GM12878 (cell line): ENCODE measurements at regions not wholly inside any gene's neighbourhood (a gene's known extent, or its start where the extent isn't known, plus 50 kb on each side); places are given as distances from the start of the nearest gene placed in this dataset.

Experiments used
- ATAC-seq: fragments of 200-7000 bp; cut with Tn5 transposase; 3 replicates; pipeline ENCODE4 v1.9.1; 2020; ENCODE audit warnings: mild to moderate bottlenecking, moderate library complexity
- BruUV-seq: library from RNA; stranded (reverse); fragments of 400-500 nt; replicated peaks from 2 replicates; lab custom pipeline; 2021; lab: Mats Ljungman, UMichigan
- CTCF ChIA-PET: fragments of 300-600 bp; sonication (Branson Sonifier 250); formaldehyde crosslinking; extraction: SDS; loops from one replicate; lab custom pipeline; 2021; ENCODE audit warnings: inconsistent platforms; lab: Yijun Ruan, JAX
- POLR2A ChIA-PET: fragments of 350-600 bp; formaldehyde crosslinking; extraction: SDS; loops from one replicate; lab custom pipeline; 2021; ENCODE audit warnings: inconsistent platforms; lab: Charles Lee
- RAD21 ChIA-PET: fragments of 300-600 bp; sonication (Branson Sonifier 250); formaldehyde crosslinking; loops from one replicate; lab custom pipeline; 2023; ENCODE audit warnings: antibody characterized with exemption; ENCODE audit not compliant: unreplicated experiment; lab: Charles Lee
- SMC1A ChIA-PET: fragments of 300-600 bp; sonication (Branson Sonifier 250); formaldehyde crosslinking; loops from one replicate; lab custom pipeline; 2023; ENCODE audit not compliant: unreplicated experiment, uncharacterized antibody; lab: Charles Lee
- DNase-seq: peaks from one replicate; pipeline ENCODE4 v3.0.0-alpha.2; 2011; ENCODE audit warnings: low read depth, low spot score
- FAIRE-seq: peaks from 3 replicates; lab custom pipeline; 2011; peaks lifted over from hg19 to GRCh38; lab: Jason Lieb, UNC
- H2AFZ ChIP-seq: 2 replicates; pipeline ENCODE4 v1.6.0; 2011; ENCODE audit warnings: low read depth, low read length, control low read depth; ENCODE audit not compliant: control insufficient read depth
- H3K27ac ChIP-seq: 2 replicates; pipeline ENCODE4 v1.5.1; 2011; ENCODE audit warnings: control low read depth; ENCODE audit not compliant: control insufficient read depth, insufficient read depth
- H3K27me3 ChIP-seq, 2 experiments: replicated peaks in 1 of 2; 2 replicates each; pipeline versions ENCODE4 v1.6.0 to v1.6.1; 2011; ENCODE audit warnings: low read length in 1 of 2; ENCODE audit not compliant: control insufficient read depth in 2 of 2, insufficient read depth in 2 of 2
- H3K36me3 ChIP-seq, 2 experiments: 2 replicates each; pipeline ENCODE4 v1.5.1; 2011; ENCODE audit warnings: low read length in 1 of 2; ENCODE audit not compliant: control insufficient read depth in 2 of 2, insufficient read depth in 2 of 2
- H3K4me1 ChIP-seq: 2 replicates; pipeline ENCODE4 v1.6.1; 2011; ENCODE audit warnings: mild to moderate bottlenecking, low read length, moderate library complexity, mixed read lengths; ENCODE audit not compliant: control insufficient read depth, insufficient read depth
- H3K4me2 ChIP-seq: 2 replicates; pipeline ENCODE4 v1.6.0; 2011; ENCODE audit warnings: control low read depth; ENCODE audit not compliant: control insufficient read depth, insufficient read depth
- H3K4me3 ChIP-seq: fragments of 200-600 bp; sonication (generic); 2 replicates; pipeline ENCODE4 v1.5.1; 2016
- H3K79me2 ChIP-seq: 2 replicates; pipeline ENCODE4 v1.6.0; 2011; ENCODE audit warnings: low read length; ENCODE audit not compliant: control insufficient read depth, insufficient read depth
- H3K9ac ChIP-seq: 2 replicates; pipeline ENCODE4 v1.8.0; 2011; ENCODE audit warnings: low read length, control low read depth, mixed read lengths; ENCODE audit not compliant: control insufficient read depth, insufficient read depth
- H3K9me3 ChIP-seq: replicated peaks from 3 replicates; pipeline ENCODE4 v1.5.1; 2011; ENCODE audit warnings: mild to moderate bottlenecking, low read length; ENCODE audit not compliant: control insufficient read depth, insufficient read depth
- H4K20me1 ChIP-seq: 2 replicates; pipeline ENCODE4 v1.6.0; 2011; ENCODE audit not compliant: control insufficient read depth, insufficient read depth
- ASH2L ChIP-seq: fragments of 300-600, 200-600 bp; sonication (generic); IDR thresholded peaks from 2 replicates; pipeline ENCODE4 v1.6.1; 2017; ENCODE audit warnings: low read depth, mild to moderate bottlenecking, borderline replicate concordance
- CBX5 ChIP-seq: sonication (generic); IDR thresholded peaks from 2 replicates; pipeline ENCODE4 v1.6.1; 2016; ENCODE audit warnings: low read depth, moderate library complexity, mild to moderate bottlenecking, inconsistent platforms
- DPF2 ChIP-seq: fragments of 450-650 bp; IDR thresholded peaks from 2 replicates; pipeline ENCODE4 v1.6.1; 2017; ENCODE audit warnings: mild to moderate bottlenecking
- EGR1 ChIP-seq, 2 experiments: IDR thresholded peaks; 1 replicate in 1 of 2; 2 replicates in 1 of 2; pipeline ENCODE4 v1.6.1; 2011 to 2012; ENCODE audit warnings: low read depth in 2 of 2, low read length in 2 of 2, borderline replicate concordance in 1 of 2, mild to moderate bottlenecking in 1 of 2, moderate library complexity in 1 of 2
- FOS ChIP-seq: IDR thresholded peaks from 3 replicates; pipeline ENCODE4 v1.6.1; 2011; ENCODE audit warnings: borderline replicate concordance; ENCODE audit not compliant: insufficient read length; ENCODE audit errors: extremely low read depth
- HCFC1 ChIP-seq: fragments of 150-350 bp; IDR thresholded peaks from 2 replicates; pipeline ENCODE4 v1.6.1; 2014; ENCODE audit warnings: low read length
- HDGF ChIP-seq: fragments of 450-650 bp; IDR thresholded peaks from 2 replicates; pipeline ENCODE4 v1.6.1; 2016; ENCODE audit warnings: antibody characterized with exemption
- IRF4 ChIP-seq: IDR thresholded peaks from 2 replicates; pipeline ENCODE4 v1.6.1; 2011; ENCODE audit warnings: low read depth, low read length
- MEF2A ChIP-seq: IDR thresholded peaks from 2 replicates; pipeline ENCODE4 v1.6.1; 2011; ENCODE audit warnings: low read depth, mild to moderate bottlenecking, low read length, moderate library complexity; ENCODE audit not compliant: insufficient read depth
- MTA2 ChIP-seq: fragments of 450-650 bp; IDR thresholded peaks from 2 replicates; pipeline ENCODE4 v1.6.1; 2016; ENCODE audit warnings: low read depth, mild to moderate bottlenecking, moderate library complexity
- NFXL1 ChIP-seq: fragments of 450-650 bp; IDR thresholded peaks from 2 replicates; pipeline ENCODE4 v1.6.1; 2017; ENCODE audit warnings: antibody characterized with exemption, mild to moderate bottlenecking, borderline replicate concordance
- PAX8 ChIP-seq: fragments of 450-650 bp; IDR thresholded peaks from 2 replicates; pipeline ENCODE4 v1.6.1; 2017; ENCODE audit warnings: mild to moderate bottlenecking, moderate library complexity
- SREBF1 ChIP-seq: IDR thresholded peaks from 2 replicates; pipeline ENCODE4 v1.6.1; 2012; ENCODE audit warnings: mild to moderate bottlenecking, low read length
- STAT1 ChIP-seq: fragments of 450-650 bp; conservative IDR thresholded peaks from 2 replicates; pipeline ENCODE4 v1.6.1; 2014; ENCODE audit warnings: antibody characterized with exemption, mild to moderate bottlenecking
- USF2 ChIP-seq: IDR thresholded peaks from 2 replicates; pipeline ENCODE4 v1.6.1; 2011; ENCODE audit warnings: low read depth, low read length, improper control_type of control experiment, borderline replicate concordance
- ZNF384 ChIP-seq: IDR thresholded peaks from 2 replicates; pipeline ENCODE4 v1.6.1; 2012; ENCODE audit warnings: low read depth, mild to moderate bottlenecking, low read length, improper control_type of control experiment, borderline replicate concordance
- WGBS: methylation state at CpG from one replicate; pipeline ENCODE4 v1.1.6; 2016; ENCODE audit warnings: low lambda C conversion rate; ENCODE audit not compliant: insufficient replicate concordance, insufficient coverage; ENCODE audit errors: missing lambda C conversion rate; 5-methylcytosine and 5-hydroxymethylcytosine counted together
- in situ Hi-C: fragments of 300-500 bp; cut with MboI; formaldehyde crosslinking; loops from 9 replicates; pipeline ENCODE4 v1.14.3; 2018; ENCODE audit warnings: mixed read lengths
- intact Hi-C: fragments of 100-400 bp; cut with micrococcal nuclease; formaldehyde crosslinking; loops from one replicate; pipeline ENCODE4 v1.14.2; 2022; ENCODE audit not compliant: unreplicated experiment
- TF ChIP-seq, protein P1 (sequence below): IDR thresholded peaks from 2 replicates; pipeline ENCODE4 v1.6.1; 2012; ENCODE audit warnings: low read length, inconsistent platforms

DNA sequence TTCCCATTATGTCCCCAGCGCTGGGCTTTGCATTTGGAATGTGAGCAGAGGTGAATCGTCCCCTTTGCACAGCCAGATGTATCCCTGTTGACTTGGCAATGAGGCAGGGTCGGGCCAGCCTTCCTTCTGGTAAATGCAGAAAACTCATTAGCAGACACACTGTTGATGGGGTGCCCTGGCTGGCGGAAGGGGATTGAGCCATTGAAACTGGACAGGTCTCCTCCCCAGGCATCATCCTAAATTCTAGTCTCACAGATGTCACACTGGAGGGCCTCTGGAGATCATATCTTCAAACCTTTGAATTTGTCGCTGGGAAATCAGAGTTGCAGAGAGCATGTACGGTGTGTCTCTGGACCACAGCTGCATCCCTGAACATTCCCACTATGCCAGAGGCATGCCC lies 219.5 kb upstream of the TSHZ3 start:
- no peaks in the 10 kb centered on the region; the same call in 2 of the 3 replicates for H3K9me3 ChIP-seq
- no peak for ATAC-seq
- no peaks in the 10 kb centered on the region for H3K36me3 ChIP-seq
- no peaks in the 10 kb centered on the region for H3K27me3 ChIP-seq
- TF ChIP-seq HDGF: no peak
- no peak for TF ChIP-seq DPF2
- no peak for TF ChIP-seq PAX8
- TF ChIP-seq, all 136 proteins: peak for 0
- H3K4me3 ChIP-seq: no peak overlapping the region
- H4K20me1 ChIP-seq: no peaks in the 10 kb centered on the region
- WGBS: 43% methylated on average over 6 of the region's 6 CpGs
- FAIRE-seq: no peak
- no peak overlapping the region for H2AFZ ChIP-seq
- no peaks in the 10 kb centered on the region for H3K79me2 ChIP-seq
- ChIA-PET POLR2A (no interaction called here), SMC1A (no interaction called here), RAD21 (no interaction called here), CTCF (no interaction called here)
- no peak overlapping the region for H3K27ac ChIP-seq
- no peaks in the 10 kb centered on the region for H3K4me1 ChIP-seq
- no peak overlapping the region for H3K4me2 ChIP-seq
- in situ Hi-C loops: no loop called here
- DNase-seq: no peak
- BruUV-seq: no TSS peak
- intact Hi-C loops: no loop called here
- H3K9ac ChIP-seq: no peak overlapping the region

- Histone ChIP-seq H3K27ac (no peak overlapping the region), H3K4me1 (no peaks in the 10 kb centered on the region), H2AFZ (no peak overlapping the region), H3K4me3 (no peak overlapping the region), H3K4me2 (no peak overlapping the region), H3K36me3 (no peaks in the 10 kb centered on the region), H4K20me1 (no peaks in the 10 kb centered on the region), H3K9ac (no peak overlapping the region), H3K9me3 (no peaks in the 10 kb centered on the region; the same call in 2 of the 3 replicates), H3K79me2 (no peaks in the 10 kb centered on the region), H3K27me3 (no peaks in the 10 kb centered on the region)
- no peak for ATAC-seq
- SMC1A ChIA-PET: no interaction called here
- CTCF ChIA-PET: no interaction called here
- no TSS peak for BruUV-seq
- RAD21 ChIA-PET: no interaction called here
- WGBS: 16% methylated on average over 4 of the region's 4 CpGs
- intact Hi-C loops: no loop called here
- FAIRE-seq: no peak
- DNase-seq: no peak
- in situ Hi-C loops: no loop called here
- POLR2A ChIA-PET: no interaction called here
- no peak for TF ChIP-seq MEF2A
- TF ChIP-seq FOS: no peak
- no peak for TF ChIP-seq ASH2L
- no peak for TF ChIP-seq EGR1 (IDR thresholded peaks at IDR 0.05; ENCODE audit: borderline replicate concordance in 1 of 2, low read depth in 2 of 2, low read length in 2 of 2)
- no peak for TF ChIP-seq MTA2
- no peak for TF ChIP-seq IRF4
- TF ChIP-seq SREBF1: no peak
- no peak for TF ChIP-seq ZNF384
- no peak for TF ChIP-seq CBX5
- TF ChIP-seq, protein P1, sequence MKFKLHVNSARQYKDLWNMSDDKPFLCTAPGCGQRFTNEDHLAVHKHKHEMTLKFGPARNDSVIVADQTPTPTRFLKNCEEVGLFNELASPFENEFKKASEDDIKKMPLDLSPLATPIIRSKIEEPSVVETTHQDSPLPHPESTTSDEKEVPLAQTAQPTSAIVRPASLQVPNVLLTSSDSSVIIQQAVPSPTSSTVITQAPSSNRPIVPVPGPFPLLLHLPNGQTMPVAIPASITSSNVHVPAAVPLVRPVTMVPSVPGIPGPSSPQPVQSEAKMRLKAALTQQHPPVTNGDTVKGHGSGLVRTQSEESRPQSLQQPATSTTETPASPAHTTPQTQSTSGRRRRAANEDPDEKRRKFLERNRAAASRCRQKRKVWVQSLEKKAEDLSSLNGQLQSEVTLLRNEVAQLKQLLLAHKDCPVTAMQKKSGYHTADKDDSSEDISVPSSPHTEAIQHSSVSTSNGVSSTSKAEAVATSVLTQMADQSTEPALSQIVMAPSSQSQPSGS: no peak
- no peak for TF ChIP-seq HCFC1
- no peak for TF ChIP-seq STAT1
- TF ChIP-seq NFXL1: no peak
- TF ChIP-seq USF2: no peak
Observed at GRCh38 chr19:31570718-31571117, 221.5 kb upstream of the TSHZ3 start.
